Middle frontal gyrus (tissue), 1 donor: ENCODE measurements at regions not wholly inside any gene's neighbourhood (a gene's known extent, or its start where the extent isn't known, plus 50 kb on each side); places are given as distances from the start of the nearest gene placed in this dataset.
A peak's percentile ranks its signal among the peaks of the same experiment; 100 is the strongest.

Experiments
- DNase-seq: peaks from one replicate; pipeline ENCODE4 v3.0.0-alpha.2; 2015; ENCODE audit warnings: low spot score; ENCODE audit errors: extremely low spot score

DNA sequence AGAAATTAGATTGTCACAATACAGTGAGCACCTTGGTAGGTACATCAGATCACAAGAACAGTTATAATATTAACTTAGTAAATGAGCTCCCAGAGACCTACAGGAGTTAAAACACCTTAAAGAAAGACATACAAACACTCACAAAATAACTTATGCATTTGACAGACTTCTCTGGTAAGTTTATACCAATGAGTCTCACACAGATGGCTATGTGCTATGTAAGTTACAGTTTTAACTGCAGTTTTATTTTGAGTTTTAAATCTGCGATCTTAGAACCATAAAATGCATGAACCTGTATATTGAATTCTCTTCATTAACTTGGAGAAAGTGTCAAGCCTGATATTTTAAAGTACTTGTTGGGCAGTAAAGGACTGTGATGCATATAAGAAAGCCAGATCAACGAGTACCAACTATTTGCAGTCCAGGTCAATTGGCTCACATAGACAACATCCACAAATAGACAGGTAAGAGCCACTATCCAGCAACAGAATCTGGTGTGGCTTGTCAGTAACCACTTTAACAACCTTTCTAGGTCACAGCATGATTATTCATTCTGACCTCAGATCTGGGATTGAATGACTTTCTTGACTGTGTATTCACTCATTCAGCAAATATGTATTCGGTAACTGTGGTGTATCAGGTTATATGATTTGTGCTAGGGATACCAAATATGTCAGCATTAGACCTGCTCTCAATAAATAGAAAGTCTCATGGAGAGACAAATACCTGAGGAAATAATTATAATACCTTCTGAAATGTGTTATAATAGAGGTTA, 856.6 kb upstream of the MGAT4C start:
- no peak for DNase-seq

DNA sequence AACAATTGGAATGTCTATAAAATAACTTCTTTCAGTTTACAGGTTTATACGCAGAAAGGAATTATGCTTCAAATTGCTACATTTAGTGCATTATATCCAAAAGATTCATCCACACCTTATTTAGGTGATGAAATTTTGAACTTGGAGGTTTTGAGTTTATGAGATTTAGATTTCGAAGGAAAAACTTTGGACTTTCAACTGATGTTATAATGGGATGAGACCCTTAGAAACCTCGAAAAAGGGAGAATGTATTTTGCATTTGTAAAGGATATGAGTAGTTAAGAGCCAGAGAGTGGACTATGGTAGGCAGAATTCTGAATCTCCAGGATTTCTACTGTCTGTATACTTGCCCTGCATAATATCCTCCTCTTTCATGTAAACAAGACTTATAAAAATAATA, 851.6 kb upstream of the MGAT4C start:
- DNase-seq, result no peak

GRCh38 chr12:87107270-87107669, 851.1 kb upstream of the MGAT4C start:
- no peak for DNase-seq

DNA sequence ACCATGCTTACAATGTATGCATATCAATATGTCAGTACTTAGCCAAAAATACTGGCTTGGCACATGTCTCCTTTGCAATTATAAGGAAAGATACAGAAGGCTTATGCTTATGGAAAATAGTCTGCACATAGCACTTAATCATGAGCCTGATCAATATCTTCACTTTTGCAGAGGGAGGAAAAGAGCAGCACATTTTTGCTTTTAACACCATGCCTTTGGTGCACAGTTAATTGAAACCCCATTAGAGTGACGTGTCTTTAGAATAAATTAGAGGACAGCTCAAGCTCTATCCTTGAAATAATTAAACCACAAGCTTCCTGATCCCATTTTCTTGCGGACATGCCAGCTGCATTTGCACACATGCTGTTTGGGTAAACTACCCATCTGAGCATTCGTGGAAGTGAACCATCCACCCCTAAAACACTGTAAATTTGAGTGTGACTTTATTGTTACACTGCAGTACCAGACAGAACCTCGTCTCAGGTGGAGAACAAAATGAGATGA, 839.9 kb upstream of the MGAT4C start:
- no peak for DNase-seq

DNA sequence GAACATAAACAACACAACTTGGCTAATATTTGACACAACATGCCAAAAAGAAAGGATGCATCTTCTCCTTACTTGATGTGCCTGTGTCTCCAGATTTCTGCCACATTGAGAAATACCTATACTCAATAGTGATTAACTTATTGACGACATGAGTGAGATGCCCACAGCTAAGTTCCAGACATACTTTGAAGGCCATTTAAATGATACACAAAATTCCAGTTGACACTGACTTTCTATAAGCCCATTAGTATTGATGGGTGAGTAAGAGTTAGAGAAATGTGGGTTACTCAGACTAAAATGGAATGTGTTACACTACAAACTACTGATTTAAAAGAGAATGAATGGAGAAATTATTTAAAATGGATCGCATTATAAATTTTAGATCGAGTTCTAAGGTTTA, 838.2 kb upstream of the MGAT4C start:
- no peak for DNase-seq

DNA sequence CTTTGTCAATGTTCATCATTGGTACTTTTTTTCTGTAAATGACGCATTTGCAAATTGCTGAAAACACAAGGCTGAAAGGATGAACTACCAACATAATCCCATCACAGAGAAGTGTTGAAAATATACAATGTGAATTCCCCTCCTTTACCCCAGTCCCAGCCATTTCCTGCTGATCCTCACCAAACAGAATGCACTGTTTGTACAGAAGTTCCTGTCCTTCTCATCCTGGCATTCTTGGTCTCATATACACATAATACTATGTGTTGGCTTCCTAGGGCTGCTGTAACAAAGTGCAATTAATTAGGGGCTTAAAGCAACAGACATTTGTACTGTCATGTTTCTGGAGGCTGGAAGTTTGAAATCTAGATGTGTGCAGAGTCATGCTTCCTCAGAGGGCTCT, 836.2 kb upstream of the MGAT4C start:
- no peak for DNase-seq

- no peak for DNase-seq
These were observed 830.1 kb upstream of the MGAT4C start for GRCh38 chr12:87086118-87086891.

DNA sequence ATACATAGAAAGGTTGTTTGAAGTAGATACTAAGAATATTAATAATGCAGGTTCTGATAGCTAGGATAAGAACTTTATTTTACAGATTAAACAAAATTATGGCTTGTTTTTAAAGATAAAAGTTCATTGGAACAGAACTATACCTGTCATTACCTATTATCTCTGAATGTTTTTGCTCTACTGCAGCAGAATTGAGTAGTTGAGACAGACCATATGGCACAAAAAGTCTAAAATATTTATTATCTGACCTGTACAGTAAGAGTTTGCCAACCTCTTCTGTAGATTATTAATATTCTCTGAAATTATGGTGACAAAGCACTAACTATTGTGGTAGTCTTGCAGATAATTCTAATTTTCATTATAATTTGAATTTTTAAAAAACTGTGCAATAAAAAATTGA, 829.1 kb upstream of the MGAT4C start:
- DNase-seq, result no peak

DNA sequence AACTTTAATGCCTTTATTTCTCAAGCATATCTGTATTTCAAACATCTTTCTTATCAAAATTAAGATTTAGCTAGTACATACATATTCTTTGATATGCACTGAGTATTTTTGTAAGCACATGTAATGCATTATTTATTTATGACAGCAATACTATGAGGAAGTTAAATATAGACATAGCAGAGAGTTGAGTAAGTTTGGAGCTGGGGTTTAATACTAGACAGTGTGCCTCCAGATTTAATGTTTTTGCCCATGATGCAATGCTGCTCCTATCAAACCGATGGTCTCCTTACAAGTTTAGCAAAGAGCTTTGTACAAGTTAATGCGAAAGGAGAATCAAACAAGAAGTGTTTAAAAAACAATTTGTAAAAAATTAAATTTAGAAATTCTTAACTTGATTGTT, 826.6 kb upstream of the MGAT4C start:
- DNase-seq, result no peak

DNA sequence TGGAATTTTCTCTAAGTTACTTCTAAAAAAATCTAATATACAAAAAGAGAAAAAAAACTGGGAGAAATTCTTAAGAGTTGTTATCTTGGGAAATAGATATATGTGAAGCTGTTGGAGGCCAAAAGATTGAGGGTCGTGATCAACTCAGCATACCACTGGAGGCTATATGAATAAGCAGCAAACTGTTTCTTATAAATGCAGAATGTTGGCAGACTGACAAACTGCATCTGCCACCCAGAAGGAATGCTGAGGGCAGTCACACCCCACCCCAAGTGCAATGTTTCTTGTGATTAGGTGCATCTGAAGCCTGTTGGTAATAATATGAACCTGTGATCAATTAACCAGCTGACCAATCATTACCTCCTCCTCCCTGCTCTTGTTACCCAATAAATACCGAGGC, 818.6 kb upstream of the MGAT4C start:
- DNase-seq, result no peak

DNA sequence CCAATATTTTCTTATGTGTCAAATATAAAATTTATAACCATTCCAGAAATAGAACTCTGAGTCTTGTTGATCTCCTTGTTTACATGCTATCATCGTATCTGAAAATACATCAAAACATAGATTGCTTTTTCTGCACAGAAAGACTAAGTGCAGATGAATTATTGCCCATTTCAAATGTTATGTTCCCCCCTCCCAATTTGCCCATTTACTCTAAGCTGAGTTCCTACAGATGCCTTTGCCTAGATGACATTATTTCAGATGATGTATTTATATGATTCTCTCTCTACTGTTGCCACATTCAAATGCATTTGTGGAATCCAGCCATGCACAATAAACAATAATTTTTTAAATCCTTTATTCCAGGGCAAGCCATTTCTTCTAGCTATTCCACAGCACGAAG, 810.1 kb upstream of the MGAT4C start:
- DNase-seq, result no peak

DNA sequence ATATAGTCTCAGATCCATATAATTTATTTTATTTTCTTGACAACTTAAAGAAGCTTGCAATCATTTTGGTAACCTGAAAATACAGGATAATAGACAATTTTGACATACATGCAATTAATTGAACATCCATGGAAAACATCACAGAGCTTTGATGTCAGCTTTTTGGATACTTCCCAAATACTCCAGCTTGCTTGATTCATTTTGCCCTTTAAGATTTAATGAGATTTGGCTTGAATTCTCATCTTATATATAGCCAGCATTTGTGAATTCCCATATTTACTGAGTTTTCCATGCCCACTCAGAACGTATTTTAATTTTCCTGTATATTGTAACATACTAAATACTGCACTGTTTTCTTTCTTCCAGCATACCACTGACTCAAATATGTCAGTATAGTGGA, 803.0 kb upstream of the MGAT4C start:
- no peak for DNase-seq

DNA sequence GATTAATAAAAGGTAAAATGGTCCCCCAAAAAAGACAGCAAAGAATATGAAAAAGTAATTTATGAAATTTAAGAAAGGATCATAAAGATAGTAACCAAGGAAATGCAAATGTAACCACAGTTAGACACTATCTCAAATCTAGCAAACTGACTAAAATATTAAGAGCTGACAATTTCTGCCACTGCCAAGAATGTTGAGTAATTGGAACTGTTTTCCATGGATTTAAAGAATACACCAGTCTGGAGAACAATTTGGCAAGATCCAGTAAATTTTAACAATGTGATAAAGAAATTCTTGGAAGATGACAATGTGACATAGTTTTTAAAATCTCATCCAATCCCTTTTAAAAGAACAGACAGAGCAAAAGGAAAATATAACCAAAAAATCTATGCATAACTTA, 798.0 kb upstream of the MGAT4C start:
- peak; percentile 12 for DNase-seq

DNA sequence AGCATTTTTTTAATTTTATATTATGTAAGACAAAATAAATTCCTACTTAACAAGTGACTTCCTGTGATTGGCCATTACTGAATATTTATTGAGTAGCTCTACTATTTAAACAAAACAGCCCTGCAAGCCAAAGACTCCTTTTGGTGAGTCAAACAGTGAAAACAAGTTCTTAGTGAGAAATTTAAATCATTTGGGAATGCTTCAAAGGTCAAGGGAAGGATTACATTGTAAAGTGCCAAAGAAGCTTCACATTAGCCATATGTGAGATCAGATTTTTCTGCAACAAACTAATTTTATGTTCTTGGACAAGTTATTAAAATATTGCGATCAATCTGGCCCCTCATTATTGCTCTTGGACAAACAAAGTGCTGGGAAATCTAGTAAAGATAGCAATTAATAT, 795.4 kb upstream of the MGAT4C start:
- no peak for DNase-seq

GRCh38 chr12:87047691-87048090, 791.5 kb upstream of the MGAT4C start:
- DNase-seq, result no peak

DNA sequence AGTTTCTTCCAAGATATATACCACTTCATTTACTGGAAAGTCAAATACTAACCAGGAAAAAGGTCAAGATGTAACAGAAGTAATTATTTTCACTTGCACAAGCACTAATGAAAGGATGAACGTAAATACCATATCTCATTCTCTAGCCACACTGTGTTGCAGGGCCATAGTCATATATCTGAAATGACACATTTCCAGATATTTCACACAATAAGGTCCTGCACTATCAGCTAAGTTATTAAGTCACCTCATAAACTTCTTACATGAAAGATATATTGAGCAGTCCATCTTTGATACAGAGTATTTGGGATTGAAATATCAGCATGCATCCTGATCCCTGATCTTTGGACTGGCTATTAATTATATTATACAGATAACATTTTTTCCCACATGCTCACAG, 783.3 kb upstream of the MGAT4C start:
- no peak for DNase-seq

DNA sequence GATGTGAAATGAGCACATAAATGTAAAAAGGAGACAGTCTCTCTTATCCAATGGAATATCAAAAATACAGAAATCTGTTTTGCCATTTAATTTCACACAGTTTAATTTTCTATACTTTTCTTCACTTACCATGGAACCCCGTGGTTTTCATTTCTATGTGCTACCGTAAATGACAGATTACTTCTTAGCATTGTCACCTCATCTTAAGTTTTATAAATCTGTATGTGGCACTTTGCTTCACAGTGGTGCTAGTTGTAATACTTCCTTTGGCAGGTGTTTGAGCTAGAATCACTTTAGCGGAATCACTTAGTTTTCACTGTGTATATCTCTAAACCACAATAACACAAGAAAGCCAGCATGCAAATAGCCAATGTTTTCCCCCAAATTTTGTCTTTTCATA, 781.9 kb upstream of the MGAT4C start:
- DNase-seq, result no peak

GRCh38 chr12:87025976-87026375, 769.8 kb upstream of the MGAT4C start:
- DNase-seq, result no peak

- DNase-seq, result no peak
These were observed 765.2 kb upstream of the MGAT4C start for GRCh38 chr12:87021400-87021799.

- no peak for DNase-seq
These were observed 763.9 kb upstream of the MGAT4C start for GRCh38 chr12:87020071-87020470.

GRCh38 chr12:87015352-87015751, 759.2 kb upstream of the MGAT4C start:
- no peak for DNase-seq

DNA sequence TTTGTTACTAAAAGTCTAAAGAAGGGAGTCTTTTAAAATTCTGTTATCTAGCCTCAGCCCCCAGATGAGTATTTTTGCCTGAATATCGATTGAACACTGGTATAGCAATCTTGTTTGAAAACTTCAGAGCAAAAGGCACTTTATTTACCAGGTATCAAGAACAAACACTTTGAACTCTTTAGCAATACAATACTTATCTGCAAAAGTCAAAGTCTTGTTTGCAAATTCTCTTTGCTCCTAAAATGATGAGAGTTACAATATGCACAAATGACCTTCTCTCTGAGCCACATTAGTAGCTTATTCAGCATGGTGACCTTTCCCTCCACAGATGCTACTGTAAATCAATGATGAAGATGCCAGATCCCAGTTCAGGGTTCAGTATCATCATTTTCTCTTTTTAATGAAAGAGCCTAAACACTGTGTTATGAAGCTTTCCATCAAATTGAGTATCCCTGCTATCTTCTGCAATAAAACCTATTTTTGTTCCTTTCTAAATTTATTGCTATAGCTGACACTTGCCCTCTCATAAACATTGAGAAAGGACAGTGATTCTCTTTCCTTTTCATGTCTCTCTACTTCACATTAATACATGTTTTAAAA, 752.7 kb upstream of the MGAT4C start:
- DNase-seq, result no peak
